ENCODE measurements at regions not wholly inside any gene's neighbourhood (a gene's known extent, or its start where the extent isn't known, plus 50 kb on each side); places are given as distances from the start of the nearest gene placed in this dataset.
"Not testable (repeated sequence)": the region's sequence is repeated elsewhere in the genome, so short reads cannot be mapped to it uniquely, and the experiment has no call there.

- no peak for DNase-seq (ENCODE audit: low read depth)
These were observed 55.1 kb downstream of the SOX9 start for GRCh38 chr17:72175787-72176515.

- DNase-seq (ENCODE audit: low read depth) = no peak
These were observed 55.7 kb downstream of the SOX9 start for GRCh38 chr17:72176516-72176851.

- DNase-seq (ENCODE audit: low read depth) = peak; percentile 15
These were observed 56.3 kb downstream of the SOX9 start for GRCh38 chr17:72176951-72177660.

- no peak for DNase-seq (ENCODE audit: low read depth)
These were observed 56.9 kb downstream of the SOX9 start for GRCh38 chr17:72177738-72178137.

- no peak for DNase-seq (ENCODE audit: low read depth)
These were observed 61.6 kb downstream of the SOX9 start for GRCh38 chr17:72182371-72182873.

GRCh38 chr17:72183194-72183685 is 62.4 kb downstream of the SOX9 start:
- DNase-seq (ENCODE audit: low read depth) = no peak

GRCh38 chr17:72184805-72185204 is 64.0 kb downstream of the SOX9 start:
- peak; percentile 12 for DNase-seq (ENCODE audit: low read depth)

- no peak for DNase-seq (ENCODE audit: low read depth)
These were observed 64.7 kb downstream of the SOX9 start for GRCh38 chr17:72185564-72185963.

GRCh38 chr17:72187556-72187955 is 66.7 kb downstream of the SOX9 start:
- peak; percentile 6 for DNase-seq (ENCODE audit: low read depth)

- DNase-seq (ENCODE audit: low read depth) = no peak
These were observed 68.0 kb downstream of the SOX9 start for GRCh38 chr17:72188801-72189200.

- no peak for DNase-seq (ENCODE audit: low read depth)
These were observed 69.2 kb downstream of the SOX9 start for GRCh38 chr17:72189768-72190593.

- no peak for DNase-seq (ENCODE audit: low read depth)
These were observed 70.5 kb downstream of the SOX9 start for GRCh38 chr17:72191356-72191755.

- DNase-seq (ENCODE audit: low read depth) = peak; percentile 86
These were observed 71.3 kb downstream of the SOX9 start for GRCh38 chr17:72191921-72192799.

- DNase-seq (ENCODE audit: low read depth) = peak; percentile 11
These were observed 72.0 kb downstream of the SOX9 start for GRCh38 chr17:72192800-72193192.

- DNase-seq (ENCODE audit: low read depth) = peak; percentile 38
These were observed 72.7 kb downstream of the SOX9 start for GRCh38 chr17:72193391-72194106.

- not testable (repeated sequence) for DNase-seq (ENCODE audit: low read depth)
These were observed 73.3 kb downstream of the SOX9 start for GRCh38 chr17:72194107-72194440.

- no peak for DNase-seq (ENCODE audit: low read depth)
These were observed 78.4 kb downstream of the SOX9 start for GRCh38 chr17:72199256-72199655.

- DNase-seq (ENCODE audit: low read depth) = no peak
These were observed 83.9 kb downstream of the SOX9 start for GRCh38 chr17:72204742-72205141.

- DNase-seq (ENCODE audit: low read depth) = no peak
These were observed 84.5 kb downstream of the SOX9 start for GRCh38 chr17:72205357-72205756.

- DNase-seq (ENCODE audit: low read depth) = no peak
These were observed 85.0 kb downstream of the SOX9 start for GRCh38 chr17:72205822-72206221.

- DNase-seq (ENCODE audit: low read depth) = no peak
These were observed 85.6 kb downstream of the SOX9 start for GRCh38 chr17:72206376-72206775.
